H4 (cell line): ENCODE measurements at regions not wholly inside any gene's neighbourhood (a gene's known extent, or its start where the extent isn't known, plus 50 kb on each side); places are given as distances from the start of the nearest gene placed in this dataset.
"Not testable (repeated sequence)": the region's sequence is repeated elsewhere in the genome, so short reads cannot be mapped to it uniquely, and the experiment has no call there.

Experiments
- DNase-seq: peaks from one replicate; pipeline ENCODE4 v3.0.0-alpha.2; 2015; ENCODE audit warnings: low spot score

DNA sequence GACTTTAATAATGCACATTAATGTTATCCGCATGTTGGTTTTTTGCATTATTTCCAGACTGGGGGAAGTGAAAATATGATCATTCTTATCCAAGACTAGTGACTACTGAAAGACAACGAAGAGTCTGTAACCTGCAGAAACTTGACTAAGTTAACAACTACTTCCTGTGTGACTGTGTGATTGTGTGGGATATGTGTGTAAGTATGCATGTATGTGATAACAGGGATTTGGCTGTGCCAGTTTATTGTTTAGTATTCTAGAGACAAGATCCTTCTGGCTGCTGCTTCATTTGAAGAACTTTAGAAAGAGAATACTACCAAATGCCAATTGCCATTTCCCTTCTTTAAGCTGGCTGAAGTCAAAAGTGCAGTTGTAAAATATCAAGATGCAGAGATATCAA is 375.7 kb upstream of the PRR16 start:
- no peak for DNase-seq

DNA sequence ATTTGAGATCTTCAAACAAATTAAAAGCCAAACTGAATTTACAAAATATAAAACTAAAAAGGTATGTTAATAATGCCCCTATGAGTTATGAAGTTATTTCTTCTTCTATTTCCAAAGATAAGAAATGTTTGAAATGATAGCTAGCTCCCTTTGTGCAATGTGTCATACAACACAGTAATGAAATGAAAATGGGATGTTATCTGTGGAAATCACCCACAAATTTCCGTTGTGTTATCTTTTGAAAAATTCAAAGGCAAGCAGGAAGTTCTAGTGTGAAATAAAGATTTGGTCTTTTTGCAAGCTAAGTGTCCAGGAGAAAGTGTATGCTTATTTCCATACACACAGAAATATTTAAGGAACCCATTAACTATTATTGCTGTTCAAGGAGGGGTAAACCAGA is 375.3 kb upstream of the PRR16 start:
- DNase-seq = no peak

DNA sequence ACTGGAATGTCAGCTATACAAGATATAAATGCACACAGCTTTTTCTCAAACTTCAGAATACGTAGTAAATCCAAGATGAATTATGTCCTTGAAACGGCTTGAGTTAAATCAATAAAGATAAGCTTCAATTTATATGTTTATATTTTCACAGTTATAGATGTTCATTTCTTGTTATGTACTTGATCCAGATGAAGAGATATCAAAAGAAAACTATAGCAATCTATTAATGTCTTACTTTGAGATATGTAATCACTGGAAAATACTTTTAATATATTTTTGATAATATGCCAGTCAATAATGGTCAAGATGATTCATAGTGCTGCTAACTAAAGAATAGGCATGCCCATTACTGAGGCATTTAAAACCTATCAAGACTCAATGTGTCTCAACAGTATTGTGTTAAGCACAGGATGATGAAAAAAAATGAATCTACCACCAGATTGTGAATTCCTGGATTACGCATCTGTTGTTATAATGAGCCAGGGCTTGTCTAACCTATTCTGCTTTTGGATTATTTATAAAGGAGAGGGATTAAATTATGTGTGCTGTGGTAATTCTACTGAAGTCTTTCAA is 372.6 kb upstream of the PRR16 start:
- DNase-seq = no peak

GRCh38 chr5:120092649-120093048 is 371.5 kb upstream of the PRR16 start:
- no peak for DNase-seq

DNA sequence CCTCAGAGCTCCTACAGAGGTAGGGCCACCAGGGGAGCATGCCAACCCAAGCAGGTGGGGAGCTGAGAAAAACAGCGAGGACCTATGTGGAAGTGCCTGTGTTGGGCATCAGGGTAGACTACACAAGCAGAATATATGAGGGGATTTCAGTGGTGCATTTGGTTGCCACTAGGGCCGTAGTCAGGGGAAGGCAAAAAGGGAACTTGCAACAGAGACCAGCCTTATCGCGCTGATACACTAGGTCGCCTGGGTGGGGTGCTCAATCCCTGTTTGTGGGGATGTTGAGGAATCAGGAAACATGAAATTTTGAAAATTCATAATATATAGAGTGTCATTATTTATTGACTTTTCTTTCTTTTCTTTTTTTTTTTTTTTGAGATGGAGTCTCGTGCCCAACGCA is 370.9 kb upstream of the PRR16 start:
- no peak for DNase-seq

DNA sequence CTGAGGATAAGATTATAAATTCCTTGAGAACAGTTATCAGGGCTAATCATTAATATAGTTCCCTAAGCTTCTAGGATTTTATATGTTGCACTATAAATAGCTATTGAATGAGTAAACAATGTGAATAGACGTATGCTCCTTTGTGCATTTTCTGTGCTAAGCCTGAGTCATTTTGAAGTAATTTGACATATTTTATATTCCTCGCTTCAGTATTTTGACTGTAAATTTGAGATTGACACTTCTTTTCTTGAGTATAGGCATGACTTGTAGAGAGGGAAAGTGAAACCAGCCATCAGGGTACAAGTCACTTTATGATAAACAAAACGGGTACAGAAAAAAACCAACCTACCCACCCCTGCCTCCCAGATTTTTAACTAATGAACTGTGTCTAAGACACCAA is 367.7 kb upstream of the PRR16 start:
- peak; percentile 40 for DNase-seq

DNA sequence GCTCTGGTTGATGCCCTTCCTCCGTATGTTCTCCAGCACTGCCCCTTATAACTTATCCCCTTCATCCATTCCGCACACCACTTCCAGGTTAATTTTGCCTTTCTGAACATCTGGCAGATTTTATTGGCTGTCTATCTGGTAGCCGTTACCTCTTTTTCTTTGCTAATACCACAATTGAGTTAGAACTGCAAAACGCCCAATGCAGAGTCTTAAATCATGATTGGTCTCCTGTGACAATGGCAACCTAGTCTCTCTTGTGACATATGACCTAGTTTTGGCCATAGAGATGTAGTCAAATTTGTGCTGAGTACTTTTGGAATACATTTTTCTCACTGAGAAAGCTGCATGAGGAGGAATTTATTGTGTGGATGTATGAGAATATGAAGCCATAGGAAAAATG is 365.7 kb upstream of the PRR16 start:
- DNase-seq = no peak

GRCh38 chr5:120098902-120099535 is 365.1 kb upstream of the PRR16 start:
- no peak for DNase-seq

- DNase-seq = no peak
These were observed 362.3 kb upstream of the PRR16 start for GRCh38 chr5:120101771-120102170.

GRCh38 chr5:120103495-120103894 is 360.6 kb upstream of the PRR16 start:
- DNase-seq = no peak

DNA sequence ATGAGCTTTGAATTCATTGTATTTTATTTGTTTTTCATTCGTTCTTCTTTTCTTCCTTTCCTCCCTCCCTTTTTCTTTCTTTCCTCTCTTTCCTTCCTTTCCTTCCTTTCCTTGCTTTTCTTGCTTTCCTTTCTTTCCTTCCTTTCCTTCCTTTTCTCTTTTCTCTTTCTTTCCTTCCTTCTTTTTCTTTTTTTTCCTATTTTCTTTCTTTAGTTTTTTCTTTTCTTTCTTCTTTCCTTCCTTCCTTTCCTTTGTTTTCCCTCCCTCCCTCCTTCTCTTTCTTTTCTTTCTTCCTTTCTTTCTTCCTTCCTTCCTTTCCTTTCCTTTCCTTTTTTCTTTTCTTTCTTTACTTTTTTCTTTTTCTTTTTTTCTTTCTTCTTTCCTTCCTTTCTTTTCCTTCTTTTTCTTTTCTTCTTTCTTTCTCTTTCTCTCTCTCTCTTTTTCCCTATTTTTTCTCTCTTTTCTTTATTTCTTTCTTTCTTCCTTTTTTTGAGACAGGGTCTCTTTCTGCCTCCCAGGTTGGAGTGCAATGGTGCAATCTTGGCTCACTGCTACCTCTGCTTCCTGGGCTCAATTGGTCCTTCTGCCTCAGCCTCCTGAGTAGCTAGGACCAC is 357.1 kb upstream of the PRR16 start:
- DNase-seq = no peak

DNA sequence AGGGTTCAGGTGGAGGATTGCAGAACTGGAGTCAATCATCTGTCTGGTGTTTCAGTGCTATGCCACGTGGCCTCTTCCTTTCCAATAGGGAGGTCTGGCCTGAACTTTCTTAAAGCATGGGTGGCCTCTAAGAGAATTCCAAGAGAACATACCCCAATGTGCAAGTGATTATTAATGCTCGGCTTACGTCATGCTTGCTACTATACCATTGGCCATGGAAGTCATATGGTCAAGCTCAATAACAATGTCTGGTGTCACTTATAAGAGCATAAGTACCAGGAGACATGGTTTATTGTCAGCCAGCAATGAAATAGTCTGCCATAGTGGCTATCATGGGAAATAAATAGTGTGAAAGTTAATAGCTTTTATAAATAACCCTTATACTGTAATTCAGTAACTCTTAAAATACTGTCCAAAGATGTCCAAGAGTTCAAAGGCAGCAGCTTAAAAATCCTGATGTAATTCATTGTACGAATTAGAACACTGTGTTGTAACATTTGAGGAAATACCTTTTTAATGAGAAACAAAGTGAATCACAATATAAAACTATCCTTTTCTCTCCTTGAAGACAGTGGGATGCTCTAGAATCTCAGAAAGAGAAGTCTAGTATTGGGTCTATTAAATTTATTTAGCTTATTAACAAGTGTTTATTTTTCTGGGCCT is 355.4 kb upstream of the PRR16 start:
- no peak for DNase-seq

DNA sequence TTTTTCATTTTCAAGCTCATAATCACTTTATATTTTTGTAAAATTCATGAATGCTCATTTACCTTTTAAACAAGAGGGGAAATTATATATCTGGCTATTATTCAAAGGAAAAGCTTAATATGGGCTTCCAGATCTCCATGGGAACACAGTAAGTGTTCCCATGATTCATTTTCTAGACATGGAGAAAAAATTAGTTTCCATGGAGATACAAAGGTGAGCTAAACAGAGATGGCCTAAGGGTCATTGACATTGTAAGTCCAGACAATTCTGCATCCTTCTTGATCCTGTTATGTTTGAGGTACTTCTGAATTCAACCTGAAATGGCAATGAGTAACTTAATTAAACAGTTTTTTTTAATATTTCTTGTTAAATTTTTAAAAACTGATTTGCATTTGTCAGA is 341.4 kb upstream of the PRR16 start:
- DNase-seq = no peak

DNA sequence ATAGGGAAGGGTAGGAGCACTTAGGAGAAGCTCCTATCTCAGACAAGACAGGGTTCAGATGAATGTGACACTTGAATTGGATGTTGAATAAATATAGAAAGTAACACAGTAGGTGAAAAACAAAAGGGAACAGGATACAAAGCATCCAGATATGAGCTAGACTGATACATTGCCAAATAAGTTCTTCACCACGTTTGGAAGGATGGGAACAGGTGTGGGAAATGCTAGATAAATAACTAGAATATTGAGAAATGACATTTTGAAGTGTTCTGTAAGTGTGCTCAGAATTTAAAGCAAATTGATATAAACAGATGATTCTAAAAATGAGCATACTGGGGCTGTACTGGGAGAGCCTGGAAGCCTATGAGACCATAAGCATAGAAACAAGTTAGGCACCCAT is 340.1 kb upstream of the PRR16 start:
- DNase-seq = no peak

- DNase-seq = no peak
These were observed 339.1 kb upstream of the PRR16 start for GRCh38 chr5:120124961-120125360.

DNA sequence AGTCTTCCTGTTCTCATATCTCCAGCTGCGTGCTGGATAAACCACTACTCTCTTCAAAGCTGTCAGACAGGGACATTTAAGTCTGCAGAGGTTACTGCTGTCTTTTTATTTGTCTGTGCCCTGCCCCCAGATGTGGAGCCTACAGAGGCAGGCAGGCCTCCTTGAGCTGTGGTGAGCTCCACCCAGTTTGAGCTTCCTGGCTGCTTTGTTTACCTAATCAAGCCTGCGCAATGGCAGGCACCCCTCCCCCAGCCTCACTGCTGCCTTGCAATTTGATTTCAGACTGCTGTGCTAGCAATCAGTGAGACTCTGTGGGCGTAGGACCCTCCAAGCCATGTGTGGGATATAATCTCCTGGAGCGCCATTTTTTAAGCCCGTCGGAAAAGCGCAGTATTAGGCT is 331.8 kb upstream of the PRR16 start:
- not testable (repeated sequence) for DNase-seq

DNA sequence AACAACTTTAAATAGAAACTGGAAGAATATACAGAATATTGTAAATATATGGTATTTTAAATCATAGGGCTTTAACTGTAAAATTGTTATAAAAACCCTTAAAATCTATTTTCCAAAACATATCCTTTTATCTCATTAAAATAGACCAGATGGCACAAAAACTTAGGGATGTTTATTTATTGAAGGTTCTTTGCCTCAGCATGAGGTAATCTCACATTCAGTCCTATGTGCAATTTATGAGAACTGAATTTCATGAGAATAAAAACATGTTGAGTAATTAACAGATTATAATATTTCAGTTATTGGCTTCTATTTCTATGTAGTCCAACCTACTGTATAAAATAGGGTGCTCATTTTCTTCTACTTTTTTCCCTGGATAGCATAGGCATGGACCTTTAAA is 329.2 kb upstream of the PRR16 start:
- DNase-seq = no peak

GRCh38 chr5:120137582-120137981 is 326.5 kb upstream of the PRR16 start:
- no peak for DNase-seq

DNA sequence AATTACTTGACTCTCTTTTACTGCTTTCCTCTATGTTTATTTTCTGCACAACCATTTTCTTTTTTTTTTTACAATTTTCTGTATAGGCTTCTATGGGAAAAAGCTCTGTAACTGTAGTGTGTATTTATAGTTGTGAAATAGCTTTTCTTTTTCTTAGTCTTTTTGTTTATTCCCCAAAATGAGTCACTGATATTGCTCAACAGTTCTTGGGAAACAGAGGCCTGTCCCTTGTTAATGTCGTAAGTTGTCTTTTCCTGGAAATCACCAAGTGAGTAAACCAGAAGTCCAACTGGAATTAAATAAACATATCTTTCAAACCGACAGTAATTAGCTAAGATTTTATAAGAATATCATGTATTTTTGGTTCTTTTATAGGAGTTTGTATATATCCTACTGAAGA is 325.1 kb upstream of the PRR16 start:
- DNase-seq = peak; percentile 97

GRCh38 chr5:120140501-120140900 is 323.6 kb upstream of the PRR16 start:
- DNase-seq = no peak

GRCh38 chr5:120141076-120141475 is 323.0 kb upstream of the PRR16 start:
- no peak for DNase-seq

DNA sequence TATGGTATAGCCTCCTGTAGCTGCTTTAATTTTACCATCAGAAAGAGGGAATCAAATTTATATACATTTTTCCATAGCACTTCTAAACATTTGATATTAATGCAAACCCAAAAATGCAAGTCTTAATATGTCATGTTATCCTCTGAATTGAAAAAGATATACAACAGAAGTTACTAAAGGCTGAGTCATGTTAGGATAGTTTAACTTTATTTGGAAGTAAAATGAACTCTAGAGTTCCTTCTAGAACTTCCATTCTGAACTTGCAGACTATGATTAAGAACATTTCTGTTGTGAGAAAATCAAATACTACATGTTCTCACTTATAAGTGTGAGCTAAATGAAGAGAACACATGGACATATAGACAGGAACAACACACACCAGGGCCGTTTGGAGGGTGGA is 317.3 kb upstream of the PRR16 start:
- no peak for DNase-seq

GRCh38 chr5:120147911-120148310 is 316.2 kb upstream of the PRR16 start:
- not testable (repeated sequence) for DNase-seq
